HG02852 (cell line): ENCODE measurements at regions not wholly inside any gene's neighbourhood (a gene's known extent, or its start where the extent isn't known, plus 50 kb on each side); places are given as distances from the start of the nearest gene placed in this dataset.

Experiments used
- ATAC-seq: cut with Tn5 transposase; IDR thresholded peaks from one replicate; pipeline ENCODE4 v1.9.1; 2021; ENCODE audit warnings: mild to moderate bottlenecking, moderate library complexity; ENCODE audit not compliant: unreplicated experiment

- ATAC-seq, result no peak
These were observed 457.6 kb upstream of the ZFHX3 start for GRCh38 chr16:73505577-73505976.

- ATAC-seq, result no peak
These were observed 457.0 kb upstream of the ZFHX3 start for GRCh38 chr16:73504591-73505575.

GRCh38 chr16:73503093-73503492 lies 455.2 kb upstream of the ZFHX3 start:
- ATAC-seq, result no peak

- ATAC-seq, result no peak
These were observed 451.3 kb upstream of the ZFHX3 start for GRCh38 chr16:73499276-73499675.

- no peak for ATAC-seq
These were observed 438.0 kb upstream of the ZFHX3 start for GRCh38 chr16:73485880-73486279.

GRCh38 chr16:73483934-73484711 lies 436.2 kb upstream of the ZFHX3 start:
- no peak for ATAC-seq

GRCh38 chr16:73483076-73483791 lies 435.3 kb upstream of the ZFHX3 start:
- no peak for ATAC-seq

GRCh38 chr16:73482310-73482709 lies 434.4 kb upstream of the ZFHX3 start:
- ATAC-seq, result no peak

- no peak for ATAC-seq
These were observed 432.5 kb upstream of the ZFHX3 start for GRCh38 chr16:73480381-73480780.

- no peak for ATAC-seq
These were observed 425.8 kb upstream of the ZFHX3 start for GRCh38 chr16:73473713-73474112.

GRCh38 chr16:73464834-73465233 lies 416.9 kb upstream of the ZFHX3 start:
- no peak for ATAC-seq

GRCh38 chr16:73459586-73459985 lies 411.7 kb upstream of the ZFHX3 start:
- ATAC-seq, result no peak

GRCh38 chr16:73457851-73458250 lies 409.9 kb upstream of the ZFHX3 start:
- ATAC-seq, result no peak

GRCh38 chr16:73448970-73449369 lies 401.0 kb upstream of the ZFHX3 start:
- ATAC-seq, result no peak

GRCh38 chr16:73447846-73448245 lies 399.9 kb upstream of the ZFHX3 start:
- ATAC-seq, result no peak

- ATAC-seq, result no peak
These were observed 386.7 kb upstream of the ZFHX3 start for GRCh38 chr16:73434621-73435020.

- ATAC-seq, result no peak
These were observed 385.9 kb upstream of the ZFHX3 start for GRCh38 chr16:73433731-73434307.

GRCh38 chr16:73432850-73433730 lies 385.2 kb upstream of the ZFHX3 start:
- no peak for ATAC-seq

GRCh38 chr16:73430138-73430537 lies 382.2 kb upstream of the ZFHX3 start:
- no peak for ATAC-seq

GRCh38 chr16:73428121-73428520 lies 380.2 kb upstream of the ZFHX3 start:
- ATAC-seq, result no peak
